NCI-H1092 (cell line): ENCODE measurements at regions not wholly inside any gene's neighbourhood (a gene's known extent, or its start where the extent isn't known, plus 50 kb on each side); places are given as distances from the start of the nearest gene placed in this dataset.

Experiments
- DNase-seq: peaks from one replicate; lab custom pipeline; 2025; lab: John Stamatoyannopoulos, UW

DNA sequence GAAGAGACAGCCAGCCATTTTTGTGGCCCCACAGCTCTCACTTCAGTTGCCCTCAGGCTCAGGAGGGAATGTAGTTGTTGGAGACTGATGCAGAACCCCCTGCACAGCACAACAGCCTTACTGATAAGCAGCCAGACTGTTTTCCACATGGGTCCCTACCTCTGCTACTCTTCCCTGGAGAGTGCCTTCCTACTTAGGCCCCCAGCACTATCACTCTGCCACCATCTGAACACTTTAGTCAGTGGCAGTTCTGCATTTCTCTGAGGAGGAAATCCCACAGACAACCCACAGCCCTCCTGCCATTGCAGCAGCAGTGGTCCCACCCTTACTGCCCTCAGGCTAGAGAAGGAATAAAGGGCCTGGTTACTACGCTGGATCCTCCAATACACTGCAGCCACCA lies 61.8 kb upstream of the PTPRD start:
- DNase-seq = no peak

- no peak for DNase-seq
These were observed 65.2 kb upstream of the PTPRD start for GRCh38 chr9:10678010-10678409.

DNA sequence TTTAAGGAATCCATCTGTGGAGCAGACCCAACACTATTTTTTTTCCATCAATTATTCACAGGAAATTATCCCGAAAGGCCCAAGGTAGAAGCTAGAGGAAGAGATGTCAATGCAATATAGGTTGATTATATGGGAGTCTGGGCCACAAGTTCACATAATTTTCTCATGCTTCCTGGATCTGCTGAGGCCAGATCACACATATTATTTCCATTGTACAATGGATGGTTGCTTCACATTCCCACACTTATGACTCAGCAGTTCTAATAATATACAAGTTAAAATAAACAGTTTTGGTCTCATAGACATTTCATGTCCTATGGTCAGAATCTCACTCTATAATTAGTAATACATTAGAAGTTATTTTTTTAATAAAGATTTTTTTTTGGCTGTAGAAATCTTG lies 66.0 kb upstream of the PTPRD start:
- DNase-seq = no peak

GRCh38 chr9:10686943-10687342 lies 74.1 kb upstream of the PTPRD start:
- DNase-seq = no peak

DNA sequence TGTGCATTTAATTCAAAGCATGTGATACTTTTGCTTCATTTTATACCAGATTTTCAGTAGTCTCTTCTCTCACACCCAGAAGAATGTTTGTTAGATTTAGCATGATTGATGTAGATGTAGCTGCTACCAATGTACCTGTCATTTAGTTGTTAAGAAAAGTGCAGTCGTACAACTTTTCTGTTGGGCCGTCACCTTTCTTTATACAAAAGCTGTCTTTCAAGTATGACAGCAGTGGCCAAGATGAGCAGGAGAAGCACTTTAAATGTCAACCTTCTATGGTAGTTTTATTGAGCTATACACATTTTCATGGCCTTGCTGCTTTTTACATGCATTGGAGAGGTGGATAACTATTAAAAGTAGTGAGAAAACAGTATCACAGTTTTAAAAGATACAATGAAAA lies 77.7 kb upstream of the PTPRD start:
- DNase-seq = no peak

DNA sequence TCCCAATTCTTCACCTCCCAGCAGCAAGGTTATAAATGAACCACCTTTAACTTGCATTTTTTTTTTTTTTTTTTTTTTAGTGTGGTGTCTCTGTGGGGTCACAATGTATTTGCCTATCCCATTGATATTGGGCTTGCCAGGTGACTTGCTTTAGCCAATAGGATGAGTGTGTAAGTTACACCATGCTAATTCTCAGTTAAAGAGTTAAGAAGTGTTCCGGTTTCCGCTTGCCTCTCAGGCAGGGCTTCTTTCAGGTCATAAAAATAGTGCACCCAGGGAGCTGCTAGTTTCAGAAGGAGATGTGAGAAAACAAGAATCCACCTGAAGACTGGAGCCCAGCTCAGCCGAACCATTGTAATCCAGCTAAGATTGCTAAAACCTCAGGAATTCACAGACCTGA lies 84.2 kb upstream of the PTPRD start:
- DNase-seq = no peak

- DNase-seq = no peak
These were observed 87.5 kb upstream of the PTPRD start for GRCh38 chr9:10700291-10700690.

DNA sequence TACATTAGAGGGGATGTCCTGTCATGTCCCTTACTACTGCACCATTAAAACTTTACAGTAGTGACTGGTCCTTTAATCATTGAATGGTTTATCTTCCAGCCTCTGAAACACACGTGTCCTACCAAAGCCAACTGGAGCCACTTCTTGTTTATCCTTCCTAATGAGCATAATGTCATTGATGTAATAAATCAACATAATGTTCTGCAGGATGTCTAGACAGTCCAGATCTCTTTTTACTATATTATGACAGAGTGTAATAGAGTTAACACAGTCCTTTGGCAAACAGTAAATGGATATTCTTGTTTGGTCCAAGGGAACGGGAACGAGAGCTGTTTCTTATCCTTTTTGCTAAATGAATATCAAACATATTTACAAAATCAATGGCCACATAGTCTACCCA lies 88.1 kb upstream of the PTPRD start:
- DNase-seq = no peak

- no peak for DNase-seq
These were observed 89.1 kb upstream of the PTPRD start for GRCh38 chr9:10701906-10702305.

DNA sequence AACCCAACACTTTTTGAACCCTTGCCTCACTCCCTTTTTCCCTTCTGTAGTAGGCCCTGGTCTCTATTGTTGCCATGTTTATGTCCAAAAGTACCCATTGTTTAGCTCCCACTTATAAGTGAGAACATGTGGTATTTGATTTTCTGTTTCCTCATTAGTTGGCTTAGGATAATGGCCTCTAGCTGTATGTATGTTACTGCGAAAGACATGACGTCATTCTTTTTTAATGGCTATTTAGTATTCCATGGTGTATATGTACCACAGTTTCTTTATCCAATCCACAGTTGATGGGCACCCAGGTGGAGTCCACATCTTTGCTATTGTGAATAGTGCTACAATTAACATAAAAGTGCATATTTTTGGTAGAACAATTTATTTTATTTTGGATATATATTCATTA lies 90.3 kb upstream of the PTPRD start:
- DNase-seq = no peak

GRCh38 chr9:10704720-10705119 lies 91.9 kb upstream of the PTPRD start:
- DNase-seq = no peak

DNA sequence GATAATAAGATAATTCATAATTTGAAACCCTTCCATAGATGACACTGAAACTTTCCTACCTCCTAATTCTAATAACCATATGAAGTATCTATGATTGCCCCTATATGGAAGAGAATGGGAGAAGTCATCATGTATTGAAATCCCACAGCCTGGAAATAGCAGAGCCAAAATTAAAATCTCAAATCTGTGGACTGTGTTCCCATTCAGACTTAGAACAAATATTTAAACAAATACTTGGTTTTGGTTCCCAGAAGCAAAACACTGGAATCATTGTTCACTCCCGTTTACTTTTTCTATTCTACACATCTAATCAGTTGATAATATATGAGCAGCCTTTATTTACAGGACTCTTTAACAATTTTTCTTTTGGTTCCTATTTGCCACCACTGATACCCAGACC lies 92.6 kb upstream of the PTPRD start:
- DNase-seq = no peak

DNA sequence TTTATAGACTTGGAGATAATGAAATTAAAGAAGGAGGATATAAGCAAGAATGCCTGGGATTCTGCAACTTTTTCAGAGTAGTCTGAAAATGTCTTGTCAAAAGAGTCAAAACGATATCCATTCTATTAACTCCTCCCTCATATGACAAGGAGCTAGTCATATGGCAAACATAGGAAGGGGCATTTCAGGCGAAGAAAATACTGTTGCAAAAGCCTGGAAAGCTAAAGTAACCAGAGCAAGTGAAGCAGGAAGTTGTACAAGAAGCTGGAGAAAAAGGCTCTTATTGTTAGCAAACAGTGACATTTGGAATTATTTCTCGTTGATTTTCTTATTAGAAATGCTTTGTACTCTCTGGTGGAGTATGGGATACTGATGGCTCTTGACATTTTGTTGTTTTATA lies 94.0 kb upstream of the PTPRD start:
- no peak for DNase-seq

- no peak for DNase-seq
These were observed 108.5 kb upstream of the PTPRD start for GRCh38 chr9:10721301-10721700.

DNA sequence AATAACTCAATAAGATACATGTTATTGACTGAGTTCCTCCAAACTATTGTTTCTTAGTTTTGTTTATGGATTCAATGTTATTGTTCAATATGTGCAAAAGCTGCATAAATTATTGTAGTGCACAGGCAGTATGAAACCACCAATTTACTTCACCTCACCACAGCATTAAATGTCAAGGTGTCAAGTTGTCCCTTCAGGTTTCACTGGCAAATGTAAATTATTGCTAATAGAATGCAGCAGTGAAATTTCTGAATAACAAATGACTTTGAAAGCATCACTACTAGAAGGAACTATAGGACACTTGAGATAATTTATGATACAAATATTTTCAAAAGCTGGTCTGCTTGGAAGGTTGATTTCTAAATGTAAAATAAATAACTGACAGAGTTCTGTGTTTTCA lies 116.4 kb upstream of the PTPRD start:
- no peak for DNase-seq

DNA sequence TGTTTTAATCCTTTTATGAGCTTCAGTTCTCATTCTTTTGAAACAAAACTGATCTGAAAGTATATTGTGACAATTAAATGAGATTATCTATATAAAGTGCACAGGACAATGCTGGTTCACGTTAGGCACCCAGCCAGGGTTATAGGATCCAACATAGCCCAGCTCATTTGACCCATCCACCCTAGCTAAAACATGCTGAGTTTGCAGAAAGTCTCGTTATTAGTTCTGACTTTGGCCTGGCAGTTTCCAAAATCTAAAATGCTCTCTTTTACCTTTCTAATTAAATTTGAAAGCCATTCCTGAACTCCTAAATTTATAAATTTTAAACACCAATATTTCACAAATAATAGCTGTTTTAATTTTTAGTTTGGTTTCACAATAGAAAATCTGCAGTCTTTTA lies 131.9 kb upstream of the PTPRD start:
- DNase-seq = no peak

DNA sequence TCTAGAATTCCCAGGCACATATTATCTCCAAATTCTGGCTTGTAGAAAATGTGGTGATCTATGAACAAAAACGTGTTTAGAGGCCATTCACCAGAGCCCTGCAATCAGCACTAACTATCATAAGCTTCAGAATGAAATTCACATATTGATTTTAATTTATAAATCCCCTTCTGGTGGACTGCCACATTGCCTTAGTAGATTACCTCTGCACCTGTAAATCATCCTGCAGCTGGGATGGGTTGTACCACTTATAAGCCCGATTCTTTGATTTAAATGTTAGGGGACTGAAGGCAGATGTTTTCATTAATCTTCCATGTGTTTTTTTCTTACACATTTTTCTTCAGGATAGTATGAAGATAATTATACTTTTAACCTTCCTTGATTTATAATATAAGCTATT lies 140.7 kb upstream of the PTPRD start:
- DNase-seq = no peak

- DNase-seq = no peak
These were observed 151.7 kb upstream of the PTPRD start for GRCh38 chr9:10764481-10764880.

GRCh38 chr9:10773136-10773535 lies 160.3 kb upstream of the PTPRD start:
- no peak for DNase-seq

- DNase-seq = no peak
These were observed 161.2 kb upstream of the PTPRD start for GRCh38 chr9:10774051-10774450.

GRCh38 chr9:10785255-10785654 lies 172.5 kb upstream of the PTPRD start:
- DNase-seq = no peak

DNA sequence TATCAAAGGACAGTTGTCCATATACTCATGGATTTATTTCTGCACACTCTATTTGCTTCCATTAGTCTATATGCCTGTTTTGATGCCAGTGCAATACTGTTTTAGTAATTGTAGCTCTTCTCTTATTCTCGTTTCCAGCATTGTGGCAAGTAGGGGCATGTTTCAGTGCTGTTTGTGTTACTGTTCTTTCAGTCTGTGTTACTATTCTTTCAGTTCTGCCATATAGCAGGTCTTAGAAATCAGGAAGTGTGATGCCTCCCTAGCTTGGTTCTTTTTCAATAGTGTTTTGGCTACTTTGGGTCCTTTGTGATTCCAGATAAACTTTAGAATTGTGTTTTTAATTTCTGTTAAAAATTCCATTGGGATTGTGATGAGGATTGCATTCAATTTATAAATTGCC lies 180.5 kb upstream of the PTPRD start:
- no peak for DNase-seq

DNA sequence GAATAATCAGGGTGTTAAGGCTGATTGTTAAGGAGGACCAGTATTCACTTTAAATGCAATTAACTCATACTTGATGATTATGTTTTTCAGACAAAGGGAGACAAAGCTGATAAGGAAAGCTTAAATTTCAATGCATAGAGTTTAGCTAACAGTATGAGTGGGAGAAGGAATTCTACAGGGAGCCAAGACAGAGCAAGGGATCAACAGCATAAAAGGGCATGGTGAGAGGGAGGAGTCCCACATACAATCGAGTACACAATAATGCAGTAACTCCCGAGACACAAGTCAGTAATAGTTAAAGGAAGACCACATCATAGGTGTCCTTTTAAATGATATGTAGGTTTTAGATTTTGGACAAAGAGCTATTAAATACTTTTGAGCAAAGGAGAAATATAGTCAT lies 191.7 kb upstream of the PTPRD start:
- no peak for DNase-seq

DNA sequence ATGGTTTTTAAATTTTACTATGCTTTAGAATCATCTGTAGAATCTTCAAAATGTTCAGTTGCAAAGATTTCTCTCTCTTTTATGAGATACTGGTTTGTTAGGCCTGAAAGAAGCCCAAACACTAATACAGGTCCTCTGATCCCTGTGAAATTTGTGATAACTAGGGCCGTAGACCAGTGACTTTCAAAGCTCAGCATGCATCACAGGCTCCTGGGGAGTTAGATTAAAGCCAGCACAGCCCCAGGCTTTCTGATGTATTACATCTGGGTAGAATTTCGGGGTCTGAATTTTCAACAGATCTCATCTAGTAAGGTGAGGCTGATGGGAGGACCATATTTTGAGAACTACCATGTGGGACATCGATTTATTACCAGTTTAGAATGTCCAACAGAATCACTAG lies 194.1 kb upstream of the PTPRD start:
- DNase-seq = no peak

DNA sequence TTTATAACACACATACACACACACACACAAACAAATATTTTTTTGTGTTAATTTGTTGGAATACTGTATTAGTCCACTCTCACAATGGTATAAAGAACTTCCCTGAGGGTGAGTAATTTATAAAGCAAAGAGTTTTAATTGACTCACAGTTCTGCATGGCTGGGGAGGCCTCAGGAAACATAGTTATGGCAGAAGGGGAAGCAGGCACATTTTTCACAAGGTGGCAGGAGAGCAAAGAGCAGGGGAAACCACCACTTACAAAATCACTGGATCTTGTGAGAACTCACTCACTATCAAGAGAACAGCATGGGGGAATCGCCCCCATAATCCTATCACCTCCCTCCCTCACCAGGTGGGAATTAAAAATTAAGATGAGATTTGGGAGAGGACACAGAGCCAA lies 205.4 kb upstream of the PTPRD start:
- no peak for DNase-seq
